MCF 10A (cell line): ENCODE measurements at regions not wholly inside any gene's neighbourhood (a gene's known extent, or its start where the extent isn't known, plus 50 kb on each side); places are given as distances from the start of the nearest gene placed in this dataset.
A peak's percentile ranks its signal among the peaks of the same experiment; 100 is the strongest.

Experiments used
- BruUV-seq: library from RNA; stranded (reverse); fragments of 400-500 nt; replicated peaks from 2 replicates; lab custom pipeline; 2021; lab: Mats Ljungman, UMichigan
- CTCF ChIA-PET: fragments of 300-600 bp; sonication (Branson Sonifier 250); formaldehyde crosslinking; extraction: SDS; loops from one replicate; lab custom pipeline; 2021; ENCODE audit warnings: antibody characterized with exemption, inconsistent platforms; lab: Yijun Ruan, JAX
- POLR2A ChIA-PET: fragments of 300-600, 350-650 bp; sonication (Branson Sonifier 250); formaldehyde crosslinking; extraction: SDS; loops from one replicate; lab custom pipeline; 2020; ENCODE audit warnings: antibody characterized with exemption, inconsistent platforms; lab: Yijun Ruan, JAX
- DNase-seq: peaks from one replicate; pipeline ENCODE4 v3.0.0-alpha.2; 2018; ENCODE audit not compliant: unreplicated experiment
- H3K27ac Mint-ChIP-seq: one replicate; pipeline ENCODE4 v1.8.0; 2022; ENCODE audit warnings: mild to moderate bottlenecking, low read depth, mixed read lengths; ENCODE audit not compliant: unreplicated experiment
- H3K27me3 Mint-ChIP-seq: one replicate; pipeline ENCODE4 v1.8.0; 2022; ENCODE audit warnings: mixed read lengths; ENCODE audit not compliant: insufficient read depth, unreplicated experiment
- H3K36me3 Mint-ChIP-seq: one replicate; pipeline ENCODE4 v1.8.0; 2022; ENCODE audit warnings: mild to moderate bottlenecking, moderate library complexity, mixed read lengths; ENCODE audit not compliant: insufficient read depth, unreplicated experiment
- H3K4me1 Mint-ChIP-seq: one replicate; pipeline ENCODE4 v1.8.0; 2022; ENCODE audit warnings: mixed read lengths; ENCODE audit not compliant: insufficient read depth, unreplicated experiment
- H3K4me3 Mint-ChIP-seq: one replicate; pipeline ENCODE4 v1.8.0; 2022; ENCODE audit warnings: mild to moderate bottlenecking, moderate library complexity, mixed read lengths; ENCODE audit not compliant: unreplicated experiment
- H3K9me3 Mint-ChIP-seq: one replicate; pipeline ENCODE4 v1.8.0; 2022; ENCODE audit warnings: mixed read lengths; ENCODE audit not compliant: unreplicated experiment
- intact Hi-C: fragments of 100-400 bp; cut with micrococcal nuclease; formaldehyde crosslinking; loops from 2 replicates; pipeline ENCODE4 v1.14.1; 2022
- TF ChIP-seq, protein P1 (sequence below): fragments of 200-600 bp; IDR thresholded peaks from one replicate; pipeline ENCODE4 v1.8.0; 2022; ENCODE audit warnings: antibody characterized with exemption, mild to moderate bottlenecking; ENCODE audit not compliant: unreplicated experiment

DNA sequence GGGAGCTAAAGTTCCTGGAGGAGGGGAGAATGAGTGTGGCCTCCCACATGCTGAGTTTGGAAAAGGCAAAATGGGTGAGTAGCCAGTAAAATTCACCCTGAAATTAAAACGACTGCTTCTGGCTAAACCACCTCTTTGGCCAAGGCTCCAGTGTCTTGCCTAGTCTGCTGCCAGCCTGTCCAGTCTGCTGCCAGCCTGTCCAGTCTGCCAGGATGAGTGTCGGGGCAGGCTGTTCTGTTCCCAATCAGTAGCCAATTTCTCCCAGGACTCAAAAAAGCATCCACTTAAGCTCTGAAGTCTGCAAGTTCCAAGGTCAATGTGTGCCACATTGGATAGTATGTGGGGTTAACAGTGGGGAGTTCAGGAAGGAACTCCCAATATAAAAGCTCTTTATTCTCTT is 134.6 kb upstream of the KLHL29 start:
- no peak for DNase-seq
- ChIA-PET POLR2A (no interaction called here), CTCF (no interaction called here)
- no peaks in the 10 kb centered on the region for H3K9me3 Mint-ChIP-seq
- TF ChIP-seq, protein P1, sequence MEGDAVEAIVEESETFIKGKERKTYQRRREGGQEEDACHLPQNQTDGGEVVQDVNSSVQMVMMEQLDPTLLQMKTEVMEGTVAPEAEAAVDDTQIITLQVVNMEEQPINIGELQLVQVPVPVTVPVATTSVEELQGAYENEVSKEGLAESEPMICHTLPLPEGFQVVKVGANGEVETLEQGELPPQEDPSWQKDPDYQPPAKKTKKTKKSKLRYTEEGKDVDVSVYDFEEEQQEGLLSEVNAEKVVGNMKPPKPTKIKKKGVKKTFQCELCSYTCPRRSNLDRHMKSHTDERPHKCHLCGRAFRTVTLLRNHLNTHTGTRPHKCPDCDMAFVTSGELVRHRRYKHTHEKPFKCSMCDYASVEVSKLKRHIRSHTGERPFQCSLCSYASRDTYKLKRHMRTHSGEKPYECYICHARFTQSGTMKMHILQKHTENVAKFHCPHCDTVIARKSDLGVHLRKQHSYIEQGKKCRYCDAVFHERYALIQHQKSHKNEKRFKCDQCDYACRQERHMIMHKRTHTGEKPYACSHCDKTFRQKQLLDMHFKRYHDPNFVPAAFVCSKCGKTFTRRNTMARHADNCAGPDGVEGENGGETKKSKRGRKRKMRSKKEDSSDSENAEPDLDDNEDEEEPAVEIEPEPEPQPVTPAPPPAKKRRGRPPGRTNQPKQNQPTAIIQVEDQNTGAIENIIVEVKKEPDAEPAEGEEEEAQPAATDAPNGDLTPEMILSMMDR, result no peak
- no peak overlapping the region for H3K4me3 Mint-ChIP-seq
- H3K27me3 Mint-ChIP-seq, result peaks cover 43% of the 10 kb centered on the region
- intact Hi-C loops, result no loop called here
- no peaks in the 10 kb centered on the region for H3K36me3 Mint-ChIP-seq
- no peak overlapping the region for H3K27ac Mint-ChIP-seq
- no peaks in the 10 kb centered on the region for H3K4me1 Mint-ChIP-seq
- no TSS peak for BruUV-seq

DNA sequence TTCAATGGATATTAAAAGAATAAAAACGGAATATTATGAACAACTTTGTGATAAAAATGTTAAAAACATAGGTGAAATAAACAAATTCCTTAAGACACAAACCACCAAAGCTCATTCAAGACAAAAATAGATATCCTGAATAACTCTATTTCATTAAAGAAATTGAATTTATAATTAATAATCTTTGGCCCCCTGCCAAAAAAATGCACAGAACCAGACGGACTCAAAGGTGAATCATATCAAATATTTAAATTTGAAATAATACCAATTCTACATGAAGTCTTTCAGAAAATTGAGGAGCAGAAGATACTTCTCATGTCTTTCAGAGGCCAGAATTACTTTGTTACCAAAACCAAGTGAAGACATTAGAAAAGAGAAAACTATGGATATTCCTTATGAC is 128.3 kb upstream of the KLHL29 start:
- Mint-ChIP-seq H3K9me3 (no peaks in the 10 kb centered on the region), H3K4me1 (no peaks in the 10 kb centered on the region), H3K27ac (no peak overlapping the region), H3K4me3 (no peak overlapping the region), H3K36me3 (no peaks in the 10 kb centered on the region), H3K27me3 (peaks cover 95% of the 10 kb centered on the region)
- TF ChIP-seq, protein P1, result no peak
- intact Hi-C loops, result no loop called here
- CTCF ChIA-PET, result no interaction called here
- BruUV-seq, result no TSS peak
- POLR2A ChIA-PET, result no interaction called here
- DNase-seq, result peak; percentile 5

DNA sequence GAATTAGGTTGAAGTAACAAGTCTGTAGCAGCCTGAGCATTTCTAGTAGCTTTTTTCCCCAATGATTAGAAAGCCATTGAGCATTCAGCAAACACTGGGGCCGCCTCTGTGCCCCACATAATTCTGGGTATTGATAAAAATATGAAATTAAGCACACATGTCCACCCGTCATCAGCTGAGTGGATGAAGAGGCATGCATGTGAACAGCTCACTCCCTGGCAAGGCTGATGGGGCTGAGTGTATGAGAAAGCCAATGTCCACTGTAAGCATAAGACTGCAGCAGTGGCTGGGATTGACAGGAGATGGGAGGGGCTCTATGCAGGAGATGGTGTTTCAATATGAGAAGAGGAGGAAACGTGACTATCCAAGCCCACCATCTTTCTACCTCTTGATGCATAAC is 124.4 kb upstream of the KLHL29 start:
- CTCF ChIA-PET, result interaction anchor here (0.6 to 1.0 kb wide), 2 partner anchors 286 to 528 kb away, joined by 3 read pairs; no protein-coding TSS in a partner anchor
- no peaks in the 10 kb centered on the region for H3K4me1 Mint-ChIP-seq
- BruUV-seq, result no TSS peak

DNA sequence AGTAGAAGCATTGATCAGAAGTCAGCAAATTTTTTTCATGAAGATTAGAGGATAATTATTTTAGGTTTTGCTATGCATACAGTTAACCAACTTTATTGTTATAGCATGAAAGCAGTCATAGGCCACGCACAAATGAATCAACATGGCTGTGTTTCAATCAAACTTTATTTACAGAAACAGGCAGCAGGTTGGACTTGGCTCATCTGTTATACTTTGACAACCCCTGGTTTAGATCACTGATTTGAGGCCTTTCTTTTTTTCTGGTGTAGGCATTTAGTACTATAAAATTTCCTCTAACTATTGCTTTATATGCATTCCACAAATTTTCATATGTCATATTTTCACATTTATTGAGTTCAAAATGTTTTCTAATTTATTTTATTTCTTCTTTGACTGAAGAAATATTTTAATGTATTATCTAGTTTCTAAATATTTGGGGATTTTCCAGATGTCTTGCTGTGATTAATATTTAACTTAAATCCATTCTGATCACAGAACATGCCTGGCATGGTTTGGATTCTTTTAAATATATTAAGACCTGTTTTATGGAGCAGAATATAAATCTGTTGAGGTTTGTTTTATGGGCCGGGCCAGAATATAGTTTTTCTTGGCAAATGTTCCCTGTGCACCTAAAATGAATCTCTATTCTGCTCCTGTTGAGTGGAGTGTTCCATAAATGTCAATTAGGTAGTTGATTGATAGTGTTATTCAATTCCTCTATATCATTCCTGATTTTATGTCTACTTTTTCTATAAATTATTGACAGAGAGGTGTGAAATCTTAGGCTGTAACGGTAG is 116.3 kb upstream of the KLHL29 start:
- Mint-ChIP-seq H3K36me3 (no peaks in the 10 kb centered on the region), H3K27me3 (peaks cover 16% of the 10 kb centered on the region), H3K27ac (no peak overlapping the region), H3K9me3 (no peaks in the 10 kb centered on the region), H3K4me1 (no peaks in the 10 kb centered on the region), H3K4me3 (no peak overlapping the region)
- intact Hi-C loops, result no loop called here
- DNase-seq, result no peak
- CTCF ChIA-PET, result no interaction called here
- TF ChIP-seq, protein P1, result no peak
- POLR2A ChIA-PET, result no interaction called here
- BruUV-seq, result no TSS peak

More for the DNA sequence above, 124.4 kb upstream of the KLHL29 start:
- no peak for DNase-seq
- POLR2A ChIA-PET, result no interaction called here
- no peak overlapping the region for H3K27ac Mint-ChIP-seq
- H3K36me3 Mint-ChIP-seq, result no peaks in the 10 kb centered on the region
- intact Hi-C loops, result no loop called here
- H3K9me3 Mint-ChIP-seq, result no peaks in the 10 kb centered on the region
- TF ChIP-seq, protein P1, result no peak
- H3K27me3 Mint-ChIP-seq, result peaks cover 97% of the 10 kb centered on the region
- no peak overlapping the region for H3K4me3 Mint-ChIP-seq
